Stimulated activated CD8-positive, alpha-beta memory T cell treated with anti-CD3 and anti-CD28 coated beads, Interleukin-15, amount 100 ng/mL, for 48 hours (primary cell): ENCODE measurements at regions not wholly inside any gene's neighbourhood (a gene's known extent, or its start where the extent isn't known, plus 50 kb on each side); places are given as distances from the start of the nearest gene placed in this dataset.
"Not testable (repeated sequence)": the region's sequence is repeated elsewhere in the genome, so short reads cannot be mapped to it uniquely, and the experiment has no call there.

Experiments
- DNase-seq, 2 donors: peaks; one replicate each; pipeline ENCODE4 v3.0.0-alpha.2; 2020; ENCODE audit warnings: low read depth in 2 of 2

- no peak for DNase-seq
These were observed 369.6 kb downstream of the ATP23 start for GRCh38 chr12:58310809-58311622.

DNA sequence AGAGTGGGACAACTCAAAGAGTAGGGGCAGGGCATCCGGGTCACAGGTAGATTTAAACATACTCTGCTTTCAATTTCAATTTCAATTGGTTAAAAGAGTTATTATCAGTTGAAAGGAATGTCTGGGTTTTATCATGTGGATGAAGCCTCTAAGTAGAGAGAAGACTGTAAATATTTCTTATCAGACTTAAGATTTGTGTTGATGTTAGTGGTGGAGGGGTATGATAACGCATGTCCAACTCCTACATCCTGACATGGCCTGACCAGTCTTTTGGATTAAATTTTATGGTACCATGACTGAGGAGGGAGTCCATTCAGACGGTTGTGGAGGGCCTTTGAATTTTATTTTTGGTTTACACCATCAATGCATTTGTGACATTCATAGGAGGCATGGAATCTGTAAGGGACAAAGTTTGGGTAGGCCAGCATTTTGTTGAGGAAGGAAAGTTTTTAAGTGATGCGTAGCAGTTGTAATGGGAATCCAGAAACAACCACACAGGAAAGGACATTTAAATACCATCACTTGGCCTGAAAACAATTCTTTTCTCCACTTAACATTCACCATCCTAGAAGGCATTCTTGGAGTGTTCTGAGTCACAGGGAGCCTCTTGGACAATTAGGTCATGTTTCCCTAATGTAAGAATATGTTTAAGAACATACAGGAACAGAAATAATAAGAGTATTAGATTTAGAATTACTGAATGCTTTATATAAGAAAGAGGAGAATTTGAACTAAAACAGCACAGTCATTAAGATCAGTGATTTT is 371.9 kb downstream of the ATP23 start:
- no peak for DNase-seq

DNA sequence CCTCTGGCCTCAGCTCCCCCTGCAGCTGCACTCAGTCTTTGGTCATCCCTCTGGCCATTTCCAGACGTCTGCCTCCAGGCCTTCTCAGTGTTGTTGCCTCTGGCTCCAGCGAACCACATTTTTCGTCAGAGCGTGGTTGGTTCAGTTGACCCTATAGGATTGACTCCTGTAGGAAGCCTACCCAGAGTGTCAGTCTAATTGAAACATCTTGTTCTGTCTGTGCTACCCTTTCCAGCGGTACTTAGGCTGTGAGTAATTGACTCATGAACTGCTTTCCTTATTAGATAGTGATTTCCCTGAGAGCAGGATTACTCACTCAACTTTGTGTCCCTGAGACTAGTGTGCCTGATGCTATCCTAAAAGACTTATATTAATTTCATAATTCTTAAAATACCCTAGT is 373.2 kb downstream of the ATP23 start:
- no peak for DNase-seq

GRCh38 chr12:58316926-58317325 is 375.6 kb downstream of the ATP23 start:
- no peak for DNase-seq

DNA sequence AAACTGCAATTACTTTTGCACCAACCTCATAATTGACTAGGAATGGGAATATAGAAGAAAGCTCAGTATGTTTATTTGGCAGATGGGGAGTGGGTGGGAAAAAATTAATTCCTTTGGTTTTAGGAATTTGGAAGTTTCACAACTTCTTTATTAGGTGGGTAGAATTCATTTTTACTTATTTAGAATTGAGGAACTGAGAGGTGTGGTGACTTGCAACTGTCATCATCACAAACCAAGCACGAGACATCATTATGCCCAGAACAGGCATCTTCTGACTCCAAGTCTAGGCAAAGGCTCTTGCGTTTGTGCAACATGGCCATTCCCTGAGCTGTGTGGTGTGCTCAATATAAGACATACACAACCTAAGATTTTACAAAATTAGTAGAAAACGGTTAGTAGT is 380.0 kb downstream of the ATP23 start:
- DNase-seq = no peak

- no peak for DNase-seq
These were observed 382.3 kb downstream of the ATP23 start for GRCh38 chr12:58323676-58324075.

DNA sequence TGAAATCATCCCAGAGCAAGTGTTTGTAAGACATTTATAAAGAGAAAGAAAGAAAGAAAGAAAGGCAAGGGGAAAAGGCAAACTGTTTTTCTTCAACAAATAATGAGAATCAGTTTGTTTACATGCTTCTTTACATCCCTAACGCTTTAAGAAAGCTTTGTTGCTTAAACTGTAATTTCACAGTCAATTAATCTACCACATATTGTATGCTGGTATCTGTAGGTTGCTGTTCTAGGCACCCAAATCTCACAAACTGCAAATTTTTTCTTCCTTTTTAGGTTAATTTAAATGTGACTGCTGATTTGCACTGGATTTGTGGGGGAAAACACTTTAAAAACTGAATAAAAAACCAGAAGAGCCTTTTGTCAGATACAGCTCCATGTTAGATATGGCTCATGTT is 384.2 kb downstream of the ATP23 start:
- no peak for DNase-seq

GRCh38 chr12:58326534-58326933 is 385.2 kb downstream of the ATP23 start:
- no peak for DNase-seq

DNA sequence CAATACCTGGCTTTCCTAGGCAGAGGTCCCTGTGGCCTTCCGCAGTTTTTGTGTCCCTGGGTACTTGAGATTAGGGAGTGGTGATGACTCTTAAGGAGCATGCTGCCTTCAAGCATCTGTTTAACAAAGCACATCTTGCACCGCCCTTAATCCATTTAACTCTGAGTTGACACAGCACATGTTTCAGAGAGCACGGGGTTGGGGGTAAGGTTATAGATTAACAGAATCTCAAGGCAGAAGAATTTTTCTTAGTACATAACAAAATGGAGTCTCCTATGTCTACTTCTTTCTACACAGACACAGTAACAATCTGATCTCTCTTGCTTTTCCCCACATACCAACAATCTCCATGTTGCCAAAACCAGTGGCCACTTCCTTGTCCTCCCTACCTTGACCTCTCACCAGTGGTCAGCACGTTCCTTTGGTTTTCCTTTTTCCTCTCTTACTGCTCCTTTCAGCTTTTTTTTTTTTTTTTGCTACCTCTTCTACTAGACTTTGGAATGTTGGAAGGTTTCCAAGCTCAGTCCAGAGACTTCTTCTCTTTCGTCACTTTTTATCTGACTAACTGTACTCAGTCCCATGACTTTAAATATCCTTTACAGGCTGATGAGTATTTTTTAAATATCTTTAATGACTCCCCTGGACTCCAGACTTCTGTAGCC is 395.3 kb downstream of the ATP23 start:
- not testable (repeated sequence) for DNase-seq

DNA sequence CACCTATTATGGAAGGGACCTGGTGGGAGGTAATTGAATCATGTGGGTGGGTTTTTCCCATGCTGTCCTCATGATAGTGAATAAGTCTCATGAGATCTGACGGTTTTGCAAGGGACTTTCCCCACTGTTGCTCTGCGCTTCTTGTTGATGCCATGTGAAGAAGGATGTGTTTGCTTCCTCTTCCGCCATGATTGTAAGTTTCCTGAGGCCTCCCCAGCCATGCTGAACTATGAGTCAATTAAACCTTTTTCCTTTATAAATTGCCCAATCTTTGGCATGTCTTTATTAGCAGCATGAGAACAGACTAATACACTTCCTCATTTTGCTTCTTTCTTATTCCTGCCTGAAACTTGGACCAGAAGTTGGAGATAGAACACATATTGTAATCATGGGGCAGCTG is 396.2 kb downstream of the ATP23 start:
- DNase-seq = not testable (repeated sequence)

GRCh38 chr12:58341791-58342190 is 400.4 kb downstream of the ATP23 start:
- no peak for DNase-seq

- no peak for DNase-seq
These were observed 401.4 kb downstream of the ATP23 start for GRCh38 chr12:58342736-58343135.

GRCh38 chr12:58346032-58346632 is 404.8 kb downstream of the ATP23 start:
- no peak for DNase-seq

- no peak for DNase-seq
These were observed 405.8 kb downstream of the ATP23 start for GRCh38 chr12:58347188-58347587.

DNA sequence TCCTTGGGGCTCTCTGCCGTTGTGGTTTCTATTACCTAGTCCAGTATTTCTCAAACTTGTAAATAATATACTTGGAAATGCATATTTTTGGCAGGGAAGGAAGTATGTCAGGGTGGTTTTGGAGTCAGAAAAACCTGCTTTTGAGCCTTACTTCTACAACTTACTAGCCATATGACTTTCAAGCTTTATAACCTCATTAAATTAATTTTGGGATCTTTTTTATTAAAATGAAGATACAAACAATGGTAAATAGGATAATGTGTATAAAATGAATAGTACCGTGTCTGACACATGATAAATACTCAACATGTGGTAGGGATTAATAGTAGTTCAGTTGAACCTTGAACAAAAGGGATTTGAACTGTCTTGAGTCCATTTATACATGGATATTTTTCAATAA is 406.3 kb downstream of the ATP23 start:
- DNase-seq = no peak

DNA sequence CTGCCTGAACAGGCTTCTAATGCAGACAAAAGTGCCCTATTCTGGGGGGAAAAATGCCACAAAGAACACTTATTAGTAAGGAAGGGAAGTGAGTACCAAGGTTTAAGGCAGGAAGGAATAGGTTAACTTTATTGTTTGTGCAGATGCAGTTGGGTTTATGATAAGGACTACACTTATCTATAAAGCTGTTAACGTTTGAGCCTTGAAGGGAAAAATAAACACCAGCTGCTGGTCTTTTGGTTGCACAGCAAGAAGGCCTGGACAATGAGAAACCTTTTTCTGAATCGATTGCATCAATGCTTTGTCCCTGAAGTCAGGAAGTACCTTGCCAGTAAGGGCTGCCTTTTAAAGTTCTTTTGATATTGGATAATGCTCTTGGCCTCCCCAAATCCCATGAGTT is 407.8 kb downstream of the ATP23 start:
- DNase-seq = no peak

DNA sequence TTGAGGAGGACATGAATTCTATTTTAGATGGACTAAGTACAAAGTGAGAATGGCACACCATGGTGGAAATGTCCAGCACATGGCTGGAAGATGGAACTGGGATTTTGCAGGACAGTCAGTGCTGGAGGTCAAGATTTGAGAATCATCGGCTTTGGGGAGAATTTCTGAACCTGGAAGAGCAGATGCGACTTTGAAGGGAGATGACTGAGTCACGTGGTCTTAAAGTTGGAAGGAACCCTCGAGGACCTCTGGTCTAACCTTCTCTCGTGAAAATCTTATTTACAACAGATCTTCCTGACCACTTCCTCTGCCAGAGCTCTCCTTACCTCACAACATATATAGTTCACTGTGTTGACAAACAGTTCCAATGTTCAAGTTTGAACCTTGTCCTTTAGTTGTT is 415.4 kb downstream of the ATP23 start:
- no peak for DNase-seq

- DNase-seq = no peak
These were observed 416.1 kb downstream of the ATP23 start for GRCh38 chr12:58357511-58357910.

DNA sequence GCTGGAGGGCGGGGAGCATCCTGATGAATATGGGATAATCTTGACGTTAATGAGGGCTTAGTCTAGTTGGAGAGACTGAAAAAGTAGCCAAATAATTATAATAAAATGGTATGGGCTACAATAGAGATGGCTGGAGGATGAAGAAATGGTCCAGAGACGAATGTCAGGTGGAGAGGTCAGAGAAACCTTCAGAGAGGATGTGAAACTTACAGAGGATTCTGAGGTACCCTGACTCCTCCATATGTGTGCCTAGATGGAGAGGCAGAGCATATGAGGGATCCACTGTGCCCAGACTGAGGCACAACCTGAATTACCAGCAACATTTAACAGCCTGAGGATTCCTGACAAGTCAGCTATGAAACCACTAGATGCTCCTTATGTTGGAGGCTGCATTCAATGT is 417.0 kb downstream of the ATP23 start:
- DNase-seq = no peak

DNA sequence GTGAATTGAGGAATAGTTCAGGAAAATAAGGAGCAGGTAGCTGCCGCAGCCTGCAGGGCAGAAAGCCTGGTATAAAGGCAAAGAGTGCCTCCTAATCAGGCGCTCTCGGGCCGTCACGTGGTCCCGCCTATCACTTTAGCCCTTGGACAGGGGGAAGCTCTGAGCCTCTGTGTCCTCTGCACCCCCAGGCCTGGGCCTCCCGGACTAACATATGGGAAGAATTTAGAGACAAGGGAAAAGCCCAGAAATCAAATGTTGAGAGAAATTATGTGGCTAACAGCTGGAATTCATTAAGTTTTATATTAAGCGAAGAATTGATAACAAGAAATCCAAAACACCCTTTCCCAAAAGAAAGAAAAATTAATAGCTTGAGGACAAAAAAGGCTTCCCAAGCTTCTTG is 417.7 kb downstream of the ATP23 start:
- DNase-seq = no peak

GRCh38 chr12:58361056-58361455 is 419.7 kb downstream of the ATP23 start:
- DNase-seq = no peak

GRCh38 chr12:58363971-58364370 is 422.6 kb downstream of the ATP23 start:
- DNase-seq = no peak
